K562 (cell line): ENCODE measurements at regions not wholly inside any gene's neighbourhood (a gene's known extent, or its start where the extent isn't known, plus 50 kb on each side); places are given as distances from the start of the nearest gene placed in this dataset.

Experiments used
- ATAC-seq: fragments of 200-7000 bp; cut with Tn5 transposase; 3 replicates; pipeline ENCODE4 v1.9.1; 2020; ENCODE audit warnings: moderate library complexity
- BruUV-seq: library from RNA; stranded (reverse); fragments of 400-500 nt; replicated peaks from 2 replicates; lab custom pipeline; 2021; lab: Mats Ljungman, UMichigan
- CTCF ChIA-PET: fragments of 300-600 bp; formaldehyde crosslinking; extraction: SDS; loops from one replicate; lab custom pipeline; 2021; ENCODE audit warnings: low intra/inter-chr PET ratio; lab: Yijun Ruan, JAX
- POLR2A ChIA-PET: fragments of 300-600, 350-650 bp; sonication (Branson Sonifier 250); formaldehyde crosslinking; extraction: SDS; loops from one replicate; lab custom pipeline; 2021; ENCODE audit warnings: antibody characterized with exemption, inconsistent platforms; lab: Yijun Ruan, JAX
- DNase-seq, 4 experiments: peaks; one replicate each; pipeline versions ENCODE4 v3.0.0 to v3.0.0-alpha.2; 2011 to 2018; ENCODE audit warnings: low spot score in 3 of 4, mixed read lengths in 3 of 4; ENCODE audit errors: extremely low read depth in 1 of 4
- FAIRE-seq: peaks from 2 replicates; lab custom pipeline; 2011; peaks lifted over from hg19 to GRCh38; lab: Jason Lieb, UNC
- H2AFZ ChIP-seq: 2 replicates; pipeline ENCODE4 v1.6.0; 2011; ENCODE audit warnings: low read depth, low read length, control low read depth, inconsistent platforms
- H3K27ac ChIP-seq: fragments of 200-600 bp; 3 replicates; pipeline ENCODE4 v1.8.0; 2011; ENCODE audit warnings: low read depth, mild to moderate bottlenecking, control low read depth, inconsistent platforms, low read length, moderate library complexity, mixed read lengths; ENCODE audit errors: extremely low read depth
- H3K27me3 ChIP-seq, 2 experiments: fragments of 300-600 bp in 1 of 2; 2 replicates in 1 of 2; 3 replicates in 1 of 2; pipeline versions ENCODE4 v1.6.0 to v1.8.0; 2011; ENCODE audit warnings: inconsistent platforms in 2 of 2, low read length in 2 of 2, mild to moderate bottlenecking in 1 of 2, mixed read lengths in 1 of 2, moderate library complexity in 1 of 2; ENCODE audit not compliant: control insufficient read depth in 2 of 2, insufficient read depth in 2 of 2
- H3K36me3 ChIP-seq: fragments of 300-600 bp; 3 replicates; pipeline ENCODE4 v1.8.0; 2011; ENCODE audit warnings: mild to moderate bottlenecking, low read length, inconsistent platforms; ENCODE audit not compliant: control insufficient read depth, insufficient read depth
- H3K4me1 ChIP-seq, 2 experiments: fragments of 200-600 bp in 1 of 2; replicated peaks in 1 of 2; 2 replicates in 1 of 2; 3 replicates in 1 of 2; pipeline versions ENCODE4 v1.5.1 to v1.8.0; 2011; ENCODE audit warnings: inconsistent platforms in 2 of 2, low read length in 2 of 2, mild to moderate bottlenecking in 1 of 2, mixed read lengths in 1 of 2, moderate library complexity in 1 of 2; ENCODE audit not compliant: control insufficient read depth in 2 of 2, insufficient read depth in 2 of 2
- H3K4me2 ChIP-seq: 2 replicates; pipeline ENCODE4 v1.6.1; 2011; ENCODE audit warnings: low read length, control low read depth, inconsistent platforms, mixed read lengths; ENCODE audit not compliant: insufficient read depth
- H3K4me3 ChIP-seq: fragments of 200-600 bp; sonication (generic), shearing (Covaris generic); 2 replicates; pipeline ENCODE4 v1.5.1; 2016; ENCODE audit warnings: control low read depth, inconsistent platforms
- H3K79me2 ChIP-seq: fragments of 200-600 bp; 3 replicates; pipeline ENCODE4 v1.8.0; 2011; ENCODE audit warnings: low read length, inconsistent platforms; ENCODE audit not compliant: control insufficient read depth, insufficient read depth
- H3K9ac ChIP-seq, 2 experiments: 2 replicates each; pipeline versions ENCODE4 v1.6.0 to v1.6.1; 2011; ENCODE audit warnings: low read depth in 2 of 2, low read length in 2 of 2, control low read depth in 1 of 2, inconsistent platforms in 1 of 2, mild to moderate bottlenecking in 1 of 2, mixed read lengths in 1 of 2; ENCODE audit not compliant: insufficient read depth in 1 of 2
- H3K9me1 ChIP-seq: one replicate; pipeline ENCODE4 v1.6.0; 2011; ENCODE audit warnings: inconsistent platforms, mild to moderate bottlenecking, low read length, moderate library complexity; ENCODE audit not compliant: control insufficient read depth, insufficient read depth
- H3K9me3 ChIP-seq: replicated peaks from 2 replicates; pipeline ENCODE4 v1.5.1; 2011; ENCODE audit warnings: low read depth, low read length, inconsistent platforms; ENCODE audit not compliant: control insufficient read depth, insufficient read depth
- H4K20me1 ChIP-seq: replicated peaks from 2 replicates; pipeline ENCODE4 v1.6.1; 2011; ENCODE audit warnings: low read length, inconsistent platforms, mixed read lengths; ENCODE audit not compliant: control insufficient read depth, insufficient read depth
- CHD4 ChIP-seq: fragments of 200-600 bp; sonication (generic); IDR thresholded peaks from 3 replicates; pipeline ENCODE4 v1.6.1; 2012; ENCODE audit warnings: low read depth, mild to moderate bottlenecking, mixed read lengths, low read length, inconsistent platforms; ENCODE audit not compliant: insufficient read depth, insufficient replicate concordance, poor library complexity, severe bottlenecking
- SIX5 ChIP-seq, 2 experiments: IDR thresholded peaks; 2 replicates each; pipeline ENCODE4 v1.6.1; 2011; ENCODE audit warnings: low read length in 2 of 2, borderline replicate concordance in 1 of 2, low read depth in 1 of 2, mild to moderate bottlenecking in 1 of 2, moderate library complexity in 1 of 2; ENCODE audit not compliant: insufficient read depth in 1 of 2
- SMAD2 ChIP-seq: fragments of 150-350 bp; IDR thresholded peaks from 2 replicates; pipeline ENCODE4 v1.6.1; 2014; ENCODE audit warnings: low read depth, mild to moderate bottlenecking, low read length
- STAG1 ChIP-seq: sonication (generic); formaldehyde crosslinking; IDR thresholded peaks from 2 replicates; pipeline ENCODE4 v1.5.0; 2020; ENCODE audit warnings: missing genetic modification reagents, borderline replicate concordance
- ZFX ChIP-seq: sonication (generic); formaldehyde crosslinking; IDR thresholded peaks from 2 replicates; pipeline ENCODE4 v1.8.0; 2022; ENCODE audit warnings: mild to moderate bottlenecking, missing genetic modification reagents, moderate library complexity
- ZNF668 ChIP-seq: fragments of 250-450 bp; sonication (Bioruptor Pico); IDR thresholded peaks from 2 replicates; pipeline ENCODE4 v1.8.0; 2022; ENCODE audit warnings: mild to moderate bottlenecking, inconsistent platforms
- WGBS: fragments of 100-300 bp; shearing (Covaris generic); methylation state at CpG from one replicate; pipeline ENCODE4 v1.1.6; 2016; ENCODE audit warnings: low coverage, mixed read lengths; ENCODE audit not compliant: insufficient coverage; ENCODE audit errors: missing lambda C conversion rate; 5-methylcytosine and 5-hydroxymethylcytosine counted together
- in situ Hi-C: fragments of 300-500 bp; cut with MboI; formaldehyde crosslinking; loops from 4 replicates; pipeline ENCODE4 v1.15.0; 2018; ENCODE audit warnings: inconsistent platforms, mixed read lengths
- intact Hi-C: fragments of 100-400 bp; cut with micrococcal nuclease; formaldehyde crosslinking; loops from 2 replicates; pipeline ENCODE4 v1.14.2; 2022
- TF ChIP-seq, protein P1 (sequence below): sonication (generic); formaldehyde crosslinking; IDR thresholded peaks from 2 replicates; pipeline ENCODE4 v1.8.0; 2022; ENCODE audit warnings: missing genetic modification reagents, mild to moderate bottlenecking, moderate library complexity, borderline replicate concordance
- TF ChIP-seq, protein P2 (sequence below): sonication (generic); formaldehyde crosslinking; IDR thresholded peaks from 2 replicates; pipeline ENCODE4 v1.8.0; 2022; ENCODE audit warnings: mild to moderate bottlenecking, missing genetic modification reagents

DNA sequence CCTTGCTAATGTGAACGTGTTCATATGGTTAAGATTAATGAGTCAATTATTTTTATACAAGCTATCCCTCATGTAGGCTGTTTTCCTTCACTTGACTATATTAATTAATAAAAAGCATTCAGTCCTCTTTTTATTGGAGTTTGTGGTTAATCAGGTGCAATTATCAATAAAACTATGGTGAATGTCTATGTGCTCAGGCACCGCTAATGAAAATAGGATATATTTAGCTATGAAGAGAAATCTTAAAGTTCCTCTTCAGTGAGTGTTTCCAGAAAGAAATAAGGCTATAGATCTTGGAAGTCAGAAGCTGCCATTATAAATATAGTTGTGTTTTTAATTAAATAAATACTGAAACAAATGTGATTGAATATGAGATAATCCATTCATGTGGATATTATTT, 422.1 kb downstream of the DMAC1 start:
- DNase-seq: no peak
- Histone ChIP-seq H3K27me3 (no peaks in the 10 kb centered on the region), H3K27ac (no peak overlapping the region), H3K4me3 (no peak overlapping the region), H3K4me2 (no peak overlapping the region), H3K36me3 (no peaks in the 10 kb centered on the region), H3K9me3 (no peaks in the 10 kb centered on the region), H4K20me1 (no peaks in the 10 kb centered on the region), H3K9ac (no peak overlapping the region), H3K9me1 (no peaks in the 10 kb centered on the region), H2AFZ (no peak overlapping the region), H3K79me2 (no peaks in the 10 kb centered on the region), H3K4me1 (no peaks in the 10 kb centered on the region)
- in situ Hi-C loops (no loop called here), intact Hi-C loops (no loop called here)
- no peak for FAIRE-seq
- ChIA-PET POLR2A (interaction anchor here (0.6 kb wide), 1 partner anchor 17 kb away, joined by 3 read pairs; no protein-coding TSS in a partner anchor), CTCF (no interaction called here)
- TF ChIP-seq CHD4: no peak
- TF ChIP-seq ZNF668 (CRISPR knock-in tag): no peak
- WGBS: 0% methylated on average over 2 of the region's 2 CpGs
- no TSS peak for BruUV-seq
- ATAC-seq: no peak

DNA sequence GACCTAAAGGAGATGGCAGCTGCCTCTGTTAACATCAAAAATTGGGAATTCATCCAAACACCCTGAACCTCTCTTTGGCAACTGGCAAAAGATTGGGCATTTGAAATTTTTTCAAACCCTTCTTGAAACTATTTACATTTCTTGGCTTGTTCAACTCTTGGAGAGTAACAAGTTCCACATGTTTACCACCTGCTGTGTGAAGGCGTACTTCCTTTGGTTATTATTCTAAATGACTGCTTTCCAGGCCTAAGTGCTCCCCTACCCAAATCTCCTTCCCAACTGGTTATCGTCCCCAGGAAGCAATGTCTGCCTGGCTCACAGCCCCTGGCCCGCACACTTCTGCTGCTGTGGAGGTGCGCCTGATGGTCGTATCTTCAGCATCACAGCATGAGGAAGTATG, 422.7 kb downstream of the DMAC1 start:
- Histone ChIP-seq H3K27me3 (no peaks in the 10 kb centered on the region), H3K9me3 (no peaks in the 10 kb centered on the region), H3K36me3 (no peaks in the 10 kb centered on the region), H3K4me1 (no peaks in the 10 kb centered on the region), H3K4me2 (no peak overlapping the region), H3K9ac (no peak overlapping the region), H2AFZ (no peak overlapping the region), H3K27ac (no peak overlapping the region), H4K20me1 (no peaks in the 10 kb centered on the region), H3K9me1 (no peaks in the 10 kb centered on the region), H3K79me2 (no peaks in the 10 kb centered on the region), H3K4me3 (no peak overlapping the region)
- no peak for ATAC-seq
- FAIRE-seq: no peak
- CTCF ChIA-PET: no interaction called here
- DNase-seq: no peak
- POLR2A ChIA-PET: interaction anchor here (0.6 kb wide), 1 partner anchor 17 kb away, joined by 3 read pairs; no protein-coding TSS in a partner anchor
- BruUV-seq: no TSS peak
- in situ Hi-C loops (no loop called here), intact Hi-C loops (no loop called here)
- WGBS: 4% methylated on average over 5 of the region's 5 CpGs
- no peak for TF ChIP-seq SIX5 (IDR thresholded peaks at IDR 0.05; ENCODE audit: borderline replicate concordance in 1 of 2, insufficient read depth in 1 of 2, low read depth in 1 of 2, low read length in 2 of 2)
- TF ChIP-seq SMAD2: no peak
- TF ChIP-seq ZFX (CRISPR knock-in tag): no peak
- no peak for TF ChIP-seq STAG1
- TF ChIP-seq, protein P1, sequence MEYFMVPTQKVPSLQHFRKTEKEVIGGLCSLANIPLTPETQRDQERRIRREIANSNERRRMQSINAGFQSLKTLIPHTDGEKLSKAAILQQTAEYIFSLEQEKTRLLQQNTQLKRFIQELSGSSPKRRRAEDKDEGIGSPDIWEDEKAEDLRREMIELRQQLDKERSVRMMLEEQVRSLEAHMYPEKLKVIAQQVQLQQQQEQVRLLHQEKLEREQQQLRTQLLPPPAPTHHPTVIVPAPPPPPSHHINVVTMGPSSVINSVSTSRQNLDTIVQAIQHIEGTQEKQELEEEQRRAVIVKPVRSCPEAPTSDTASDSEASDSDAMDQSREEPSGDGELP: no peak
- TF ChIP-seq, protein P2, sequence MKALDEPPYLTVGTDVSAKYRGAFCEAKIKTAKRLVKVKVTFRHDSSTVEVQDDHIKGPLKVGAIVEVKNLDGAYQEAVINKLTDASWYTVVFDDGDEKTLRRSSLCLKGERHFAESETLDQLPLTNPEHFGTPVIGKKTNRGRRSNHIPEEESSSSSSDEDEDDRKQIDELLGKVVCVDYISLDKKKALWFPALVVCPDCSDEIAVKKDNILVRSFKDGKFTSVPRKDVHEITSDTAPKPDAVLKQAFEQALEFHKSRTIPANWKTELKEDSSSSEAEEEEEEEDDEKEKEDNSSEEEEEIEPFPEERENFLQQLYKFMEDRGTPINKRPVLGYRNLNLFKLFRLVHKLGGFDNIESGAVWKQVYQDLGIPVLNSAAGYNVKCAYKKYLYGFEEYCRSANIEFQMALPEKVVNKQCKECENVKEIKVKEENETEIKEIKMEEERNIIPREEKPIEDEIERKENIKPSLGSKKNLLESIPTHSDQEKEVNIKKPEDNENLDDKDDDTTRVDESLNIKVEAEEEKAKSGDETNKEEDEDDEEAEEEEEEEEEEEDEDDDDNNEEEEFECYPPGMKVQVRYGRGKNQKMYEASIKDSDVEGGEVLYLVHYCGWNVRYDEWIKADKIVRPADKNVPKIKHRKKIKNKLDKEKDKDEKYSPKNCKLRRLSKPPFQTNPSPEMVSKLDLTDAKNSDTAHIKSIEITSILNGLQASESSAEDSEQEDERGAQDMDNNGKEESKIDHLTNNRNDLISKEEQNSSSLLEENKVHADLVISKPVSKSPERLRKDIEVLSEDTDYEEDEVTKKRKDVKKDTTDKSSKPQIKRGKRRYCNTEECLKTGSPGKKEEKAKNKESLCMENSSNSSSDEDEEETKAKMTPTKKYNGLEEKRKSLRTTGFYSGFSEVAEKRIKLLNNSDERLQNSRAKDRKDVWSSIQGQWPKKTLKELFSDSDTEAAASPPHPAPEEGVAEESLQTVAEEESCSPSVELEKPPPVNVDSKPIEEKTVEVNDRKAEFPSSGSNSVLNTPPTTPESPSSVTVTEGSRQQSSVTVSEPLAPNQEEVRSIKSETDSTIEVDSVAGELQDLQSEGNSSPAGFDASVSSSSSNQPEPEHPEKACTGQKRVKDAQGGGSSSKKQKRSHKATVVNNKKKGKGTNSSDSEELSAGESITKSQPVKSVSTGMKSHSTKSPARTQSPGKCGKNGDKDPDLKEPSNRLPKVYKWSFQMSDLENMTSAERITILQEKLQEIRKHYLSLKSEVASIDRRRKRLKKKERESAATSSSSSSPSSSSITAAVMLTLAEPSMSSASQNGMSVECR (CRISPR knock-in tag): no peak
